GM12891 (cell line): ENCODE measurements at regions not wholly inside any gene's neighbourhood (a gene's known extent, or its start where the extent isn't known, plus 50 kb on each side); places are given as distances from the start of the nearest gene placed in this dataset.

Experiments
- PAX5 ChIP-seq: IDR thresholded peaks from 2 replicates; pipeline ENCODE4 v1.6.1; 2011; ENCODE audit warnings: low read length, moderate library complexity, mild to moderate bottlenecking; ENCODE audit not compliant: insufficient read depth, severe bottlenecking
- POLR2A ChIP-seq: IDR thresholded peaks from 2 replicates; pipeline ENCODE4 v1.6.1; 2011; ENCODE audit warnings: low read depth, low read length, control low read depth
- POLR2AphosphoS5 ChIP-seq: IDR thresholded peaks from 2 replicates; pipeline ENCODE4 v1.6.1; 2011; ENCODE audit warnings: low read depth, low read length, control low read depth
- POU2F2 ChIP-seq: IDR thresholded peaks from 2 replicates; pipeline ENCODE4 v1.6.1; 2011; ENCODE audit warnings: low read depth, mild to moderate bottlenecking, control low read depth, low read length, moderate library complexity
- SPI1 ChIP-seq: IDR thresholded peaks from 2 replicates; pipeline ENCODE4 v1.6.1; 2011; ENCODE audit warnings: low read depth, low read length, control low read depth
- TAF1 ChIP-seq: IDR thresholded peaks from 2 replicates; pipeline ENCODE4 v1.6.1; 2011; ENCODE audit warnings: low read depth, low read length, control low read depth

GRCh38 chr2:122186761-122187222 lies 431.3 kb downstream of the TSN start:
- TF ChIP-seq POLR2A, result no peak
- no peak for TF ChIP-seq TAF1
- no peak for TF ChIP-seq POLR2AphosphoS5
- TF ChIP-seq POU2F2, result no peak
- no peak for TF ChIP-seq SPI1
- no peak for TF ChIP-seq PAX5
